HEK293T (cell line): ENCODE measurements at regions not wholly inside any gene's neighbourhood (a gene's known extent, or its start where the extent isn't known, plus 50 kb on each side); places are given as distances from the start of the nearest gene placed in this dataset.

Experiments used
- CTCF ChIA-PET: fragments of 350-600 bp; formaldehyde crosslinking; extraction: SDS; loops from one replicate; lab custom pipeline; 2021; ENCODE audit warnings: antibody characterized with exemption, inconsistent platforms; lab: Yijun Ruan, JAX
- POLR2A ChIA-PET: fragments of 350-600 bp; formaldehyde crosslinking; extraction: SDS; loops from one replicate; lab custom pipeline; 2020; ENCODE audit warnings: antibody characterized with exemption, inconsistent platforms; lab: Yijun Ruan, JAX
- DNase-seq: peaks from one replicate; pipeline ENCODE4 v3.0.0; 2012; ENCODE audit warnings: mixed read lengths; ENCODE audit errors: extremely low spot score
- ARNT ChIP-seq: fragments of 450-650 bp; IDR thresholded peaks from 2 replicates; pipeline ENCODE4 v1.6.1; 2017; ENCODE audit warnings: mild to moderate bottlenecking
- BHLHE40 ChIP-seq: fragments of 450-650 bp; IDR thresholded peaks from 2 replicates; pipeline ENCODE4 v1.6.1; 2016; ENCODE audit warnings: mild to moderate bottlenecking, moderate library complexity, borderline replicate concordance
- CTBP1 ChIP-seq: fragments of 450-650 bp; IDR thresholded peaks from 2 replicates; pipeline ENCODE4 v1.6.1; 2016; ENCODE audit warnings: borderline replicate concordance
- ELF4 ChIP-seq: fragments of 450-650 bp; IDR thresholded peaks from 2 replicates; pipeline ENCODE4 v1.6.1; 2017; ENCODE audit warnings: antibody characterized with exemption
- FOXA1 ChIP-seq: fragments of 450-650 bp; IDR thresholded peaks from 2 replicates; pipeline ENCODE4 v1.6.1; 2016; ENCODE audit warnings: mild to moderate bottlenecking
- FOXK2 ChIP-seq: fragments of 450-650 bp; IDR thresholded peaks from 2 replicates; pipeline ENCODE4 v1.6.1; 2016; ENCODE audit warnings: mild to moderate bottlenecking
- FOXM1 ChIP-seq: fragments of 450-650 bp; IDR thresholded peaks from 2 replicates; pipeline ENCODE4 v1.6.1; 2017; ENCODE audit warnings: mild to moderate bottlenecking, borderline replicate concordance
- HDGF ChIP-seq: fragments of 450-650 bp; IDR thresholded peaks from 2 replicates; pipeline ENCODE4 v1.6.1; 2017; ENCODE audit warnings: antibody characterized with exemption, borderline replicate concordance
- L3MBTL2 ChIP-seq: fragments of 450-650 bp; conservative IDR thresholded peaks from 2 replicates; pipeline ENCODE4 v1.6.1; 2016; ENCODE audit warnings: mild to moderate bottlenecking
- LEF1 ChIP-seq: fragments of 450-650 bp; IDR thresholded peaks from 2 replicates; pipeline ENCODE4 v1.6.1; 2017; ENCODE audit warnings: mild to moderate bottlenecking, borderline replicate concordance
- NFRKB ChIP-seq: fragments of 450-650 bp; IDR thresholded peaks from 2 replicates; pipeline ENCODE4 v1.6.1; 2016; ENCODE audit warnings: mild to moderate bottlenecking, moderate library complexity
- SP1 ChIP-seq: fragments of 450-650 bp; IDR thresholded peaks from 2 replicates; pipeline ENCODE4 v1.6.1; 2017
- SUZ12 ChIP-seq: fragments of 450-650 bp; IDR thresholded peaks from 2 replicates; pipeline ENCODE4 v1.6.1; 2016; ENCODE audit warnings: mild to moderate bottlenecking
- TARDBP ChIP-seq: fragments of 450-650 bp; IDR thresholded peaks from 2 replicates; pipeline ENCODE4 v1.6.1; 2016
- ZNF384 ChIP-seq: fragments of 450-650 bp; IDR thresholded peaks from 2 replicates; pipeline ENCODE4 v1.6.1; 2016
- TF ChIP-seq, protein P1 (sequence below): fragments of 450-650 bp; IDR thresholded peaks from 2 replicates; pipeline ENCODE4 v1.6.1; 2016

DNA sequence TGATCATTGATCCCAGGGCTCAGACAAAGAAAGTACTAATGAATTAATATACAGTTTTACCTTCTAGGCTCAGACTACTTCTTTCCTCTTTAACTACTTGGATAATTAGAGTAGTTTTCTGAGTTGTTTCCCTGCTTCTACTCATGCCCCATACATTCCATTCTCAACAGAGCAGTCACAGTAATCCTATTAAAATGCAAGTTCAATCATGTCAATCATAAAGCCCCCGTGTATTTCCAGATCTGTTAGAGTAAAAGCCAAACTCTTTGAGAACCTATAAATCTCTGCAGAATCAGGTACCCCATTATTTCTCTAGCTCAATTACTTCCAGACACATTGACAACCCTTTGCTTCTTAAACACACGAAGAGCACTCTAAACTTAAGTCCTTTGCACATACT, 242.1 kb upstream of the PRMT6 start:
- ChIA-PET POLR2A (no interaction called here), CTCF (no interaction called here)
- TF ChIP-seq SUZ12 = no peak

DNA sequence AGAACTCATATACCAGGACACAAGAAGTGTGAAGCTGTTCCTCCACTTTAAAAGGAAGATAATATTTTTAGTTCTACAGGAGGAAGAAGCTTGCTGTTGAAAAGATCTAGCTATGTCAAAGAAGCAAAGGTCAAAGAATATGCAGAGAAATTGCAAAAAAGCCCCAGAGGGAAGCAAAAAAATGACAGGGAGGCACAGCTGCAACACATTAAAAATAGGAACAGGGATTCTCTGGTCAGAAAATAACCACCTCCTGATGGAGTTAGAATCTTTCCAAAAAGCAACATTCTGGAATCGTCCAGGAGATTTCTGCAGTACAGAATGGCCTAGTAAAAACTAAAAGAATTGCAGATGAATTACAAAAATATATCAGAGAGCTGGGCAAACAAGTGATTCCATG, 238.9 kb upstream of the PRMT6 start:
- DNase-seq = no peak
- TF ChIP-seq SP1 = no peak
- no peak for TF ChIP-seq HDGF
- no peak for TF ChIP-seq ARNT
- TF ChIP-seq FOXK2 = no peak
- no peak for TF ChIP-seq NFRKB
- no peak for TF ChIP-seq CTBP1
- no peak for TF ChIP-seq FOXM1
- TF ChIP-seq TARDBP = no peak
- TF ChIP-seq, protein P1, sequence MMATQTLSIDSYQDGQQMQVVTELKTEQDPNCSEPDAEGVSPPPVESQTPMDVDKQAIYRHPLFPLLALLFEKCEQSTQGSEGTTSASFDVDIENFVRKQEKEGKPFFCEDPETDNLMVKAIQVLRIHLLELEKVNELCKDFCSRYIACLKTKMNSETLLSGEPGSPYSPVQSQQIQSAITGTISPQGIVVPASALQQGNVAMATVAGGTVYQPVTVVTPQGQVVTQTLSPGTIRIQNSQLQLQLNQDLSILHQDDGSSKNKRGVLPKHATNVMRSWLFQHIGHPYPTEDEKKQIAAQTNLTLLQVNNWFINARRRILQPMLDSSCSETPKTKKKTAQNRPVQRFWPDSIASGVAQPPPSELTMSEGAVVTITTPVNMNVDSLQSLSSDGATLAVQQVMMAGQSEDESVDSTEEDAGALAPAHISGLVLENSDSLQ = no peak
- TF ChIP-seq SUZ12 = no peak
- TF ChIP-seq L3MBTL2 = no peak
- no peak for TF ChIP-seq FOXA1
- TF ChIP-seq ELF4 = no peak
- no peak for TF ChIP-seq ZNF384
- no peak for TF ChIP-seq LEF1
- TF ChIP-seq BHLHE40 = no peak
- CTCF ChIA-PET = interaction anchor here (0.7 kb wide), 1 partner anchor 933 kb away, joined by 4 read pairs; no protein-coding TSS in a partner anchor
- POLR2A ChIA-PET = no interaction called here

More for the DNA sequence above, 242.1 kb upstream of the PRMT6 start:
- DNase-seq = no peak

GRCh38 chr1:106831511-106831910, 225.0 kb upstream of the PRMT6 start:
- ChIA-PET POLR2A (no interaction called here), CTCF (no interaction called here)
- DNase-seq = no peak
- TF ChIP-seq ARNT = no peak
- TF ChIP-seq SUZ12 = no peak
- TF ChIP-seq BHLHE40 = no peak
- no peak for TF ChIP-seq TARDBP
- TF ChIP-seq NFRKB = no peak
- no peak for TF ChIP-seq SP1
- TF ChIP-seq L3MBTL2 = no peak

DNA sequence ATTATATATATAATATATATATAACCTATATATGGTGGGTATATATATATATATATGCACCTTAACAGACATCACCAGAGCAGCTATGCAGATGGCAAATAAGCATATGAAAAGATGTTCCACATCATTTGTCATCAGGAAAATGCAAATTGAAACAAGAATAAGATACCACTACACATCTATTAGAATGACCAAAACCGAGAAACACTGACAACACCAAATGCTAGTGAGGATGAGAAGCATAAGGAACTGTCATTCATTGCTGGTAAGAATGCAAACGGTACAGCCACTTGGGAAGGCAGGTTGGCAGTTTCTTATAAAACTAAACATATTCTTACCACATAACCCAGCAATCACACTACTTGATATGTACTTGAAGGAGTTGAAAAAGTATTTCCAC, 219.8 kb upstream of the PRMT6 start:
- ChIA-PET CTCF (interaction anchor here (0.7 kb wide), 1 partner anchor 570 kb away, joined by 3 read pairs; no protein-coding TSS in a partner anchor), POLR2A (no interaction called here)
- TF ChIP-seq FOXK2 (no peak), SUZ12 (no peak), SP1 (no peak), NFRKB (no peak), CTBP1 (no peak), ELF4 (no peak), FOXM1 (no peak), ARNT (no peak), FOXA1 (no peak), LEF1 (no peak)
- no peak for DNase-seq

DNA sequence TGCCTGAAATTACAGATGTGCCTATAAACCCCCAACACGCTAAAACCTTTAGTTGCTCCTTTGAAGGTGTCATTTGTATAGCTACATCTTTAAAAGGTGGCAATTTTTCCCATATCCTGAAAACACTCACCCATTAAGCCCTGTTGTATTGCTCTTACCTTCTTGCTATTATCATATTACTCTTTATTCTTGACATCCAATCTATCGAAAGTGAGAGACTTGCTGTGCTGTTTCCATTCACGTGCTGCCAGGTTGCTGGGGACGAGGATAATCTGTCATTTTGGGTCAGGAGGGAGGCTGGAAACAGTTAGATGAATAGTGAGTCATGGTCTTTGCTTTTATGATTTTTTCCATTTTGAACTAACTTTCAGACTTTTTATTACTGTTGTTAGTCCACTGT, 213.0 kb upstream of the PRMT6 start:
- no peak for TF ChIP-seq FOXK2
- no peak for TF ChIP-seq SP1
- TF ChIP-seq, protein P1 = no peak
- TF ChIP-seq ZNF384 = no peak
- no peak for TF ChIP-seq ELF4
- no peak for TF ChIP-seq L3MBTL2
- TF ChIP-seq HDGF = no peak
- TF ChIP-seq FOXA1 = no peak
- TF ChIP-seq SUZ12 = no peak
- TF ChIP-seq BHLHE40 = no peak
- no peak for TF ChIP-seq FOXM1
- no peak for TF ChIP-seq ARNT
- no peak for TF ChIP-seq NFRKB
- TF ChIP-seq TARDBP = no peak
- TF ChIP-seq CTBP1 = no peak
- TF ChIP-seq LEF1 = no peak
- POLR2A ChIA-PET = no interaction called here
- no peak for DNase-seq
- CTCF ChIA-PET = no interaction called here

DNA sequence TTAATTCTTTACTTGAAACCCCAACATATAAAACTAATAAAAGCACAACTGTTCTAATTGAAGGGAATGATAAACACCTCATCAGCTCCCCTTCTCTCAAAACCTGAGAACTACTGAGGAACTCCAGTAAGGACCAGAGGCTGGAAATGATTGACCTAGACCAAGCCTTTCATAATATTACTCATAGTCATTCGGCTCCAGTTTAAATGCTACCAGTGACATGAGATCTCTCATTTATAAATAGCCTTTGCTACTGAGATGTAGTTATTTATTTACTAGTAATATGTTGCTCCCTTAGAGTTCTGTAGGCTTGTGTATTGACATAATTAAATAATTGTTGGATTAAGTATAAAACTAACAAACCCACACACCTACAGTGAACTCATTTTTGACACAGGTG, 209.8 kb upstream of the PRMT6 start:
- ChIA-PET POLR2A (no interaction called here), CTCF (no interaction called here)
- DNase-seq = no peak
- TF ChIP-seq FOXA1 (no peak), CTBP1 (no peak), FOXM1 (no peak), ZNF384 (no peak), BHLHE40 (no peak)

- no peak for DNase-seq
- TF ChIP-seq CTBP1 = no peak
- ChIA-PET CTCF (no interaction called here), POLR2A (no interaction called here)
These were observed 195.4 kb upstream of the PRMT6 start for GRCh38 chr1:106861110-106861509.

DNA sequence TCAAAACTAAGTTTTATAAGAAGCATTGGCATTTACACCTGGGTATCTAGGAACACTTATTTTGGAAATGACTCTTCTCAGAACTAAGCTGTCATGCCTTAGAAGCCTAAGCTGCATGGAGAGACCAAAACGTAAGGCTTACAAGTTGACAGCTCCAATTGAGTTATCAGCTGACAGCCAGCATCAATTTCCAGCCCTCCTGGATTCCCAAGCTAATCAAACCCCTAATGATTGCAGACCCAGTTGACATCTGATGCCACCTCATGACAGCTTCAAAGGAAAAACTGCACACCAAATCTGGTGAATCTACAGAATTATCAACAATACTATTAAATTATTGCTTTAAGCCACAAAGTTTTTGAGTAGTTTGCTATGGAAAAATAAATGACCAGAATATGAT, 187.6 kb upstream of the PRMT6 start:
- ChIA-PET POLR2A (no interaction called here), CTCF (no interaction called here)
- TF ChIP-seq NFRKB (no peak), BHLHE40 (no peak), FOXK2 (no peak), ELF4 (no peak)
- TF ChIP-seq, protein P1 = peak; percentile 37; the same call in 1 of the 2 replicates
- no peak for DNase-seq
